OCI-LY3 (cell line): ENCODE measurements at regions not wholly inside any gene's neighbourhood (a gene's known extent, or its start where the extent isn't known, plus 50 kb on each side); places are given as distances from the start of the nearest gene placed in this dataset.

ENCODE experiments used
- CTCF ChIP-seq: fragments of 200-600, 300-600 bp; sonication (generic); IDR thresholded peaks from 2 replicates; pipeline ENCODE4 v1.5.1; 2014; ENCODE audit warnings: antibody characterized with exemption, low read length, low read depth
- EZH2phosphoT487 ChIP-seq: fragments of 200-600 bp; shearing (Covaris generic); IDR thresholded peaks from 2 replicates; pipeline ENCODE4 v1.6.1; 2018; ENCODE audit warnings: antibody characterized with exemption, mixed run types, low read depth

DNA sequence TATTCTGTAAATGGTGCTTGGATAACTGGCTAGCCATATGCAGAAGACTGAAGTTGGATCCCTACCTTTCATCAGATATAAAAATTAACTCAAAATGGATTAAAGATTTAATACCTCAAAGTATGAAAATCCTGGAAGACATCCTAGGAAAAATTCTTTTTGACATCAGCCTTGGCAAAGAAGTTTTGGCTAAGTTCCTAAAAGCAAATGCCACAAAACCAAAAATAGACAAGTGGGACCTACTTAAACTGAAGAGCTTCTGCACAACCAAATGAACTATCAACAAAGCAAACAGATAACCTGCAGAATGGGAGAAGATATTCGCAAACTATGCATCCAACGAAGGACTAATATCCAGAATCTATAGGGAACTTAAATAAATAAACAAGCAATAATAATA, 60.3 kb upstream of the RIPPLY2 start:
- TF ChIP-seq CTCF (no peak), EZH2phosphoT487 (no peak)
